GM21528 (cell line): ENCODE measurements at regions not wholly inside any gene's neighbourhood (a gene's known extent, or its start where the extent isn't known, plus 50 kb on each side); places are given as distances from the start of the nearest gene placed in this dataset.
"Not testable (repeated sequence)": the region's sequence is repeated elsewhere in the genome, so short reads cannot be mapped to it uniquely, and the experiment has no call there.

Experiments
- ATAC-seq: cut with Tn5 transposase; IDR thresholded peaks from one replicate; pipeline ENCODE4 v1.9.1; 2021; ENCODE audit warnings: mild to moderate bottlenecking, moderate library complexity; ENCODE audit not compliant: unreplicated experiment, low FRiP score

- peak; percentile 59 for ATAC-seq
These were observed 95.7 kb upstream of the EEPD1 start for GRCh38 chr7:36057323-36057722.

GRCh38 chr7:36058020-36058592 lies 94.9 kb upstream of the EEPD1 start:
- ATAC-seq: peak; percentile 60

GRCh38 chr7:36060388-36060787 lies 92.7 kb upstream of the EEPD1 start:
- not testable (repeated sequence) for ATAC-seq

- ATAC-seq: no peak
These were observed 90.8 kb upstream of the EEPD1 start for GRCh38 chr7:36062154-36062815.

- no peak for ATAC-seq
These were observed 88.4 kb upstream of the EEPD1 start for GRCh38 chr7:36064676-36065075.

GRCh38 chr7:36065563-36066342 lies 87.3 kb upstream of the EEPD1 start:
- ATAC-seq: not testable (repeated sequence)

- ATAC-seq: no peak
These were observed 86.8 kb upstream of the EEPD1 start for GRCh38 chr7:36066343-36066664.

GRCh38 chr7:36070230-36070629 lies 82.8 kb upstream of the EEPD1 start:
- no peak for ATAC-seq

GRCh38 chr7:36071605-36072004 lies 81.4 kb upstream of the EEPD1 start:
- no peak for ATAC-seq

GRCh38 chr7:36072620-36073019 lies 80.4 kb upstream of the EEPD1 start:
- ATAC-seq: no peak

- no peak for ATAC-seq
These were observed 77.5 kb upstream of the EEPD1 start for GRCh38 chr7:36075561-36075960.

GRCh38 chr7:36076074-36076473 lies 77.0 kb upstream of the EEPD1 start:
- no peak for ATAC-seq

- no peak for ATAC-seq
These were observed 74.2 kb upstream of the EEPD1 start for GRCh38 chr7:36078816-36079360.

GRCh38 chr7:36079446-36080025 lies 73.5 kb upstream of the EEPD1 start:
- no peak for ATAC-seq

- no peak for ATAC-seq
These were observed 72.2 kb upstream of the EEPD1 start for GRCh38 chr7:36080843-36081242.

GRCh38 chr7:36082216-36082615 lies 70.8 kb upstream of the EEPD1 start:
- ATAC-seq: no peak

GRCh38 chr7:36082910-36083309 lies 70.1 kb upstream of the EEPD1 start:
- no peak for ATAC-seq

GRCh38 chr7:36083626-36084380 lies 69.3 kb upstream of the EEPD1 start:
- ATAC-seq: no peak

GRCh38 chr7:36084485-36085091 lies 68.5 kb upstream of the EEPD1 start:
- ATAC-seq: no peak

GRCh38 chr7:36085096-36085495 lies 68.0 kb upstream of the EEPD1 start:
- ATAC-seq: no peak
